ENCODE measurements at regions not wholly inside any gene's neighbourhood (a gene's known extent, or its start where the extent isn't known, plus 50 kb on each side); places are given as distances from the start of the nearest gene placed in this dataset.

DNA sequence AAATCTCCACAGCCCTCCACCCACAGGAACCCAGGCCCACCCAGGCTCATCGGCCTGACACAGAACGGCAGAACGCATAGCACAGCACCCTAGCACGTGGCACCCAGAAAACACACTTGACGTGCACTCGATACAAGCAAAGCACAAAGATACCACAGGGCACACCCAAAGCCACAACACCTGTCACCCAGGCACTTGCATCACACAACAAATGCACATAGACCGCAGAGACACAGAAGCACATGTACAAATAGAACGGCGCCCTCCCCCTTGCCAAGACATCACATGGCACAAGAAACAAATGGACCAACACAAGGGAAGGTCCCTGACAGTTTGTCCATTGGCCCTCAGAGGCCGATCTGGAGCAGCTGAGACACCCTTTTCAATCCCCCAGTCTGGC lies 147.7 kb upstream of the WSCD1 start:
- Histone ChIP-seq H3K4me2 (no peak overlapping the region), H3K4me1 (ENCODE audit: insufficient read depth) (peaks cover 21% of the 10 kb centered on the region; the same call in 1 of the 2 replicates), H3K27me3 (ENCODE audit: insufficient read depth) (no peaks in the 10 kb centered on the region), H3F3A (replicated peaks; ENCODE audit: low read depth) (0 out of 2 replicates have a peak, but pooled peaks cover 4% of the 10 kb centered on the region), H3K27ac (ENCODE audit: low read depth) (no peak overlapping the region), H3K79me2 (replicated peaks; ENCODE audit: insufficient read depth) (no peaks in the 10 kb centered on the region), H2AFZ (no peak overlapping the region), H3K36me3 (ENCODE audit: insufficient read depth) (no peaks in the 10 kb centered on the region), H3K4me3 (no peak overlapping the region), H4K20me1 (replicated peaks; ENCODE audit: insufficient read depth) (no peaks in the 10 kb centered on the region), H3K9me2 (ENCODE audit: insufficient read depth) (peaks cover 8% of the 10 kb centered on the region)
- DNase-seq (ENCODE audit: low spot score) (no peak), ATAC-seq (no peak)
- H3K36me3 Mint-ChIP-seq (ENCODE audit: low read depth) = no peaks in the 10 kb centered on the region
- peaks cover 8% of the 10 kb centered on the region for H3K27me3 Mint-ChIP-seq (ENCODE audit: insufficient read depth, low read depth, poor library complexity)
- H3K4me1 Mint-ChIP-seq = peaks cover 20% of the 10 kb centered on the region
- no peak overlapping the region for H3K4me3 Mint-ChIP-seq
- TF ChIP-seq ETS1 (IDR thresholded peaks at IDR 0.05) (no peak), REST (IDR thresholded peaks at IDR 0.05; ENCODE audit: unreplicated experiment) (no peak), STAT1 (IDR thresholded peaks at IDR 0.05; ENCODE audit: unreplicated experiment) (no peak), POLR2AphosphoS5 (IDR thresholded peaks at IDR 0.05; ENCODE audit: low read depth) (no peak), JUNB (IDR thresholded peaks at IDR 0.05; ENCODE audit: unreplicated experiment) (no peak)
- TF ChIP-seq, protein P1, sequence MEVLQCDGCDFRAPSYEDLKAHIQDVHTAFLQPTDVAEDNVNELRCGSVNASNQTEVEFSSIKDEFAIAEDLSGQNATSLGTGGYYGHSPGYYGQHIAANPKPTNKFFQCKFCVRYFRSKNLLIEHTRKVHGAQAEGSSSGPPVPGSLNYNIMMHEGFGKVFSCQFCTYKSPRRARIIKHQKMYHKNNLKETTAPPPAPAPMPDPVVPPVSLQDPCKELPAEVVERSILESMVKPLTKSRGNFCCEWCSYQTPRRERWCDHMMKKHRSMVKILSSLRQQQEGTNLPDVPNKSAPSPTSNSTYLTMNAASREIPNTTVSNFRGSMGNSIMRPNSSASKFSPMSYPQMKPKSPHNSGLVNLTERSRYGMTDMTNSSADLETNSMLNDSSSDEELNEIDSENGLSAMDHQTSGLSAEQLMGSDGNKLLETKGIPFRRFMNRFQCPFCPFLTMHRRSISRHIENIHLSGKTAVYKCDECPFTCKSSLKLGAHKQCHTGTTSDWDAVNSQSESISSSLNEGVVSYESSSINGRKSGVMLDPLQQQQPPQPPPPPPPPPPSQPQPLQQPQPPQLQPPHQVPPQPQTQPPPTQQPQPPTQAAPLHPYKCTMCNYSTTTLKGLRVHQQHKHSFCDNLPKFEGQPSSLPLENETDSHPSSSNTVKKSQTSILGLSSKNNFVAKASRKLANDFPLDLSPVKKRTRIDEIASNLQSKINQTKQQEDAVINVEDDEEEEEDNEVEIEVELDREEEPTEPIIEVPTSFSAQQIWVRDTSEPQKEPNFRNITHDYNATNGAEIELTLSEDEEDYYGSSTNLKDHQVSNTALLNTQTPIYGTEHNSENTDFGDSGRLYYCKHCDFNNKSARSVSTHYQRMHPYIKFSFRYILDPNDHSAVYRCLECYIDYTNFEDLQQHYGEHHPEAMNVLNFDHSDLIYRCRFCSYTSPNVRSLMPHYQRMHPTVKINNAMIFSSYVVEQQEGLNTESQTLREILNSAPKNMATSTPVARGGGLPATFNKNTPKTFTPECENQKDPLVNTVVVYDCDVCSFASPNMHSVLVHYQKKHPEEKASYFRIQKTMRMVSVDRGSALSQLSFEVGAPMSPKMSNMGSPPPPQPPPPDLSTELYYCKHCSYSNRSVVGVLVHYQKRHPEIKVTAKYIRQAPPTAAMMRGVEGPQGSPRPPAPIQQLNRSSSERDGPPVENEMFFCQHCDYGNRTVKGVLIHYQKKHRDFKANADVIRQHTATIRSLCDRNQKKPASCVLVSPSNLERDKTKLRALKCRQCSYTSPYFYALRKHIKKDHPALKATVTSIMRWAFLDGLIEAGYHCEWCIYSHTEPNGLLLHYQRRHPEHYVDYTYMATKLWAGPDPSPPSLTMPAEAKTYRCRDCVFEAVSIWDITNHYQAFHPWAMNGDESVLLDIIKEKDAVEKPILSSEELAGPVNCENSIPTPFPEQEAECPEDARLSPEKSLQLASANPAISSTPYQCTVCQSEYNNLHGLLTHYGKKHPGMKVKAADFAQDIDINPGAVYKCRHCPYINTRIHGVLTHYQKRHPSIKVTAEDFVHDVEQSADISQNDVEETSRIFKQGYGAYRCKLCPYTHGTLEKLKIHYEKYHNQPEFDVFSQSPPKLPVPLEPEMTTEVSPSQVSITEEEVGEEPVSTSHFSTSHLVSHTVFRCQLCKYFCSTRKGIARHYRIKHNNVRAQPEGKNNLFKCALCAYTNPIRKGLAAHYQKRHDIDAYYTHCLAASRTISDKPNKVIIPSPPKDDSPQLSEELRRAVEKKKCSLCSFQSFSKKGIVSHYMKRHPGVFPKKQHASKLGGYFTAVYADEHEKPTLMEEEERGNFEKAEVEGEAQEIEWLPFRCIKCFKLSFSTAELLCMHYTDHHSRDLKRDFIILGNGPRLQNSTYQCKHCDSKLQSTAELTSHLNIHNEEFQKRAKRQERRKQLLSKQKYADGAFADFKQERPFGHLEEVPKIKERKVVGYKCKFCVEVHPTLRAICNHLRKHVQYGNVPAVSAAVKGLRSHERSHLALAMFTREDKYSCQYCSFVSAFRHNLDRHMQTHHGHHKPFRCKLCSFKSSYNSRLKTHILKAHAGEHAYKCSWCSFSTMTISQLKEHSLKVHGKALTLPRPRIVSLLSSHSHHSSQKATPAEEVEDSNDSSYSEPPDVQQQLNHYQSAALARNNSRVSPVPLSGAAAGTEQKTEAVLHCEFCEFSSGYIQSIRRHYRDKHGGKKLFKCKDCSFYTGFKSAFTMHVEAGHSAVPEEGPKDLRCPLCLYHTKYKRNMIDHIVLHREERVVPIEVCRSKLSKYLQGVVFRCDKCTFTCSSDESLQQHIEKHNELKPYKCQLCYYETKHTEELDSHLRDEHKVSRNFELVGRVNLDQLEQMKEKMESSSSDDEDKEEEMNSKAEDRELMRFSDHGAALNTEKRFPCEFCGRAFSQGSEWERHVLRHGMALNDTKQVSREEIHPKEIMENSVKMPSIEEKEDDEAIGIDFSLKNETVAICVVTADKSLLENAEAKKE (CRISPR knock-in tag; IDR thresholded peaks at IDR 0.05) = no peak
- H3K9me3 Mint-ChIP-seq = no peaks in the 10 kb centered on the region
- no peak overlapping the region for H3K27ac Mint-ChIP-seq
